Esophagus muscularis mucosa (tissue), 4 donors: ENCODE measurements at regions not wholly inside any gene's neighbourhood (a gene's known extent, or its start where the extent isn't known, plus 50 kb on each side); places are given as distances from the start of the nearest gene placed in this dataset.

Source experiments
- DNase-seq: peaks from one replicate; pipeline ENCODE4 v3.0.0-alpha.2; 2017; ENCODE audit errors: extremely low spot score
- H3K27ac ChIP-seq, 4 donors: fragments of 200-600 bp; sonication (generic); replicated peaks in 1 of 4; 1 replicate in 3 of 4; 2 replicates in 1 of 4; pipeline ENCODE4 v1.5.1; 2016 to 2019; ENCODE audit warnings: mild to moderate bottlenecking in 1 of 4
- H3K27me3 ChIP-seq, 4 donors: fragments of 200-600 bp; sonication (generic); one replicate each; pipeline versions ENCODE4 v1.5.1 to v1.6.0; 2016 to 2019
- H3K36me3 ChIP-seq, 4 donors: fragments of 200-600 bp; sonication (generic); one replicate each; pipeline ENCODE4 v1.5.1; 2016 to 2019
- H3K4me1 ChIP-seq, 4 donors: fragments of 200-600 bp; sonication (generic); one replicate each; pipeline ENCODE4 v1.5.1; 2016 to 2019
- H3K4me3 ChIP-seq, 4 donors: fragments of 200-600 bp; sonication (generic); 1 replicate in 2 of 4; 2 replicates in 2 of 4; pipeline ENCODE4 v1.5.1; 2016 to 2019; ENCODE audit warnings: mild to moderate bottlenecking in 4 of 4, moderate library complexity in 1 of 4
- H3K9me3 ChIP-seq, 4 donors: fragments of 200-600 bp; sonication (generic); 1 replicate in 3 of 4; 2 replicates in 1 of 4; pipeline ENCODE4 v1.5.1; 2016 to 2019
- CTCF ChIP-seq, 3 experiments: fragments of 200-600 bp in 2 of 3; fragments of 450-650 bp in 1 of 3; sonication (generic) in 2 of 3; IDR thresholded peaks; one replicate each; pipeline ENCODE4 v1.5.1; 2017 to 2019; ENCODE audit warnings: antibody characterized with exemption in 3 of 3, mild to moderate bottlenecking in 2 of 3, moderate library complexity in 1 of 3
- EP300 ChIP-seq: sonication (generic); formaldehyde crosslinking; IDR thresholded peaks from one replicate; pipeline ENCODE4 v1.6.1; 2017; ENCODE audit warnings: antibody characterized with exemption
- POLR2A ChIP-seq: fragments of 450-650 bp; IDR thresholded peaks from one replicate; pipeline ENCODE4 v1.6.1; 2017; ENCODE audit warnings: antibody characterized with exemption, moderate library complexity, mild to moderate bottlenecking, low read depth
- POLR2AphosphoS5 ChIP-seq, 2 donors: sonication (generic); formaldehyde crosslinking; IDR thresholded peaks; one replicate each; pipeline ENCODE4 v1.6.1; 2017; ENCODE audit warnings: antibody characterized with exemption in 2 of 2
- WGBS: methylation state at CpG from one replicate; pipeline ENCODE4 v1.1.5; 2018; 5-methylcytosine and 5-hydroxymethylcytosine counted together
- intact Hi-C: fragments of 100-400 bp; cut with DNase I; formaldehyde crosslinking; loops from one replicate; pipeline ENCODE4 v1.15.1; 2023

- DNase-seq: no peak
- 46% methylated on average over 7 of the region's 7 CpGs for WGBS
- H3K9me3 ChIP-seq: no peaks in the 10 kb centered on the region
- no peaks in the 10 kb centered on the region for H3K4me1 ChIP-seq
- H3K27ac ChIP-seq: no peak overlapping the region
- TF ChIP-seq EP300: no peak
- TF ChIP-seq POLR2A: no peak
- no peak for TF ChIP-seq POLR2AphosphoS5 (IDR thresholded peaks at IDR 0.05)
- TF ChIP-seq CTCF (IDR thresholded peaks at IDR 0.05): no peak
- H3K36me3 ChIP-seq: no peaks in the 10 kb centered on the region
- intact Hi-C loops: no loop called here
- H3K27me3 ChIP-seq: no peaks in the 10 kb centered on the region
- H3K4me3 ChIP-seq: no peak overlapping the region
Measured at GRCh38 chr4:171221181-171221580, 592.0 kb upstream of the GALNTL6 start.

GRCh38 chr4:171203425-171203824, 609.8 kb upstream of the GALNTL6 start:
- no peaks in the 10 kb centered on the region for H3K27me3 ChIP-seq
- no peak for TF ChIP-seq EP300
- TF ChIP-seq CTCF (IDR thresholded peaks at IDR 0.05): no peak
- TF ChIP-seq POLR2AphosphoS5 (IDR thresholded peaks at IDR 0.05): no peak
- TF ChIP-seq POLR2A: no peak
- intact Hi-C loops: no loop called here
- no peak overlapping the region for H3K27ac ChIP-seq
- DNase-seq: no peak
- 69% methylated on average over 2 of the region's 2 CpGs for WGBS
- H3K4me1 ChIP-seq: no peaks in the 10 kb centered on the region
- no peaks in the 10 kb centered on the region for H3K36me3 ChIP-seq
- H3K4me3 ChIP-seq: no peak overlapping the region
- no peaks in the 10 kb centered on the region for H3K9me3 ChIP-seq

- DNase-seq: no peak
- no peaks in the 10 kb centered on the region for H3K36me3 ChIP-seq
- TF ChIP-seq EP300 (no peak), POLR2AphosphoS5 (IDR thresholded peaks at IDR 0.05) (no peak), CTCF (IDR thresholded peaks at IDR 0.05) (no peak), POLR2A (no peak)
- no peak overlapping the region for H3K4me3 ChIP-seq
- intact Hi-C loops: no loop called here
- 86% methylated on average over 4 of the region's 4 CpGs for WGBS
- no peaks in the 10 kb centered on the region for H3K27me3 ChIP-seq
- no peaks in the 10 kb centered on the region for H3K9me3 ChIP-seq
- no peak overlapping the region for H3K27ac ChIP-seq
- no peaks in the 10 kb centered on the region for H3K4me1 ChIP-seq
Measured at GRCh38 chr4:171202908-171203307, 610.3 kb upstream of the GALNTL6 start.

- TF ChIP-seq EP300: no peak
- TF ChIP-seq CTCF (IDR thresholded peaks at IDR 0.05): no peak
- TF ChIP-seq POLR2AphosphoS5 (IDR thresholded peaks at IDR 0.05): no peak
- no peak for TF ChIP-seq POLR2A
- H3K36me3 ChIP-seq: no peaks in the 10 kb centered on the region
- no peak for DNase-seq
- H3K27ac ChIP-seq: no peak overlapping the region
- 75% methylated on average over 2 of the region's 2 CpGs for WGBS
- no peaks in the 10 kb centered on the region for H3K4me1 ChIP-seq
- H3K4me3 ChIP-seq: no peak overlapping the region
- no peaks in the 10 kb centered on the region for H3K27me3 ChIP-seq
- intact Hi-C loops: no loop called here
- H3K9me3 ChIP-seq: no peaks in the 10 kb centered on the region
Measured at GRCh38 chr4:171186700-171187099, 626.5 kb upstream of the GALNTL6 start.

- intact Hi-C loops: no loop called here
- no peak overlapping the region for H3K27ac ChIP-seq
- no peaks in the 10 kb centered on the region for H3K36me3 ChIP-seq
- H3K4me3 ChIP-seq: no peak overlapping the region
- H3K9me3 ChIP-seq: no peaks in the 10 kb centered on the region
- TF ChIP-seq CTCF (IDR thresholded peaks at IDR 0.05) (no peak), POLR2AphosphoS5 (IDR thresholded peaks at IDR 0.05) (no peak), POLR2A (no peak), EP300 (no peak)
- H3K27me3 ChIP-seq: no peaks in the 10 kb centered on the region
- 83% methylated on average over 1 of the region's 1 CpG for WGBS
- DNase-seq: no peak
- no peaks in the 10 kb centered on the region for H3K4me1 ChIP-seq
Measured at GRCh38 chr4:171181090-171181489, 632.1 kb upstream of the GALNTL6 start.
